ENCODE measurements at regions not wholly inside any gene's neighbourhood (a gene's known extent, or its start where the extent isn't known, plus 50 kb on each side); places are given as distances from the start of the nearest gene placed in this dataset.

GRCh38 chr2:105644174-105644980 lies 100.3 kb upstream of the NCK2 start:
- Histone ChIP-seq H3K9me3 (0 out of 2 replicates have a peak, but pooled peaks cover 5% of the 10 kb centered on the region), H3K36me3 (ENCODE audit: control insufficient read depth, insufficient read depth, low read length) (no peaks in the 10 kb centered on the region), H3K4me3 (ENCODE audit: low read depth, low read length) (no peak overlapping the region), H3K4me1 (peaks cover 11% of the 10 kb centered on the region; the same call in 1 of the 2 replicates), H3K27me3 (replicated peaks; ENCODE audit: control insufficient read depth, insufficient read depth, low read length) (no peaks in the 10 kb centered on the region)
- H3K9me3 Mint-ChIP-seq (ENCODE audit: unreplicated experiment) = peaks cover 10% of the 10 kb centered on the region
- no peaks in the 10 kb centered on the region for H3K27me3 Mint-ChIP-seq (ENCODE audit: insufficient read depth, unreplicated experiment)
- no peak for DNase-seq
- TF ChIP-seq CTCF (IDR thresholded peaks at IDR 0.05; ENCODE audit: insufficient read depth in 1 of 2, low read depth in 1 of 2, low read length in 1 of 2, severe bottlenecking in 1 of 2, unreplicated experiment in 1 of 2) = no peak
- CTCF ChIA-PET = no interaction called here
- BruUV-seq (replicated peaks) = no TSS peak
- no peaks in the 10 kb centered on the region for H3K4me1 Mint-ChIP-seq (ENCODE audit: low read depth, unreplicated experiment)
- H3K4me3 Mint-ChIP-seq (ENCODE audit: unreplicated experiment) = peak overlapping the region; percentile 15
- H3K36me3 Mint-ChIP-seq (ENCODE audit: insufficient read depth, unreplicated experiment) = no peaks in the 10 kb centered on the region
- POLR2A ChIA-PET = no interaction called here
- no peak overlapping the region for H3K27ac Mint-ChIP-seq (ENCODE audit: unreplicated experiment)
- intact Hi-C loops (cut with micrococcal nuclease; ENCODE audit: unreplicated experiment) = loop anchor here (5.0 kb wide), 1 partner anchor 243 kb away; no protein-coding TSS in a partner anchor

- H3K4me1 ChIP-seq = peaks cover 11% of the 10 kb centered on the region; the same call in 1 of the 2 replicates
- Mint-ChIP-seq H3K4me1 (ENCODE audit: low read depth, unreplicated experiment) (no peaks in the 10 kb centered on the region), H3K27me3 (ENCODE audit: insufficient read depth, unreplicated experiment) (no peaks in the 10 kb centered on the region), H3K4me3 (ENCODE audit: unreplicated experiment) (no peak overlapping the region), H3K27ac (ENCODE audit: unreplicated experiment) (no peak overlapping the region), H3K9me3 (ENCODE audit: unreplicated experiment) (peaks cover 2% of the 10 kb centered on the region), H3K36me3 (ENCODE audit: insufficient read depth, unreplicated experiment) (no peaks in the 10 kb centered on the region)
- no peaks in the 10 kb centered on the region for H3K27me3 ChIP-seq (replicated peaks; ENCODE audit: control insufficient read depth, insufficient read depth, low read length)
- intact Hi-C loops (cut with micrococcal nuclease; ENCODE audit: unreplicated experiment) = loop anchor here (5.0 kb wide), 1 partner anchor 244 kb away; no protein-coding TSS in a partner anchor
- POLR2A ChIA-PET = no interaction called here
- CTCF ChIA-PET = no interaction called here
- no peak for TF ChIP-seq CTCF (IDR thresholded peaks at IDR 0.05; ENCODE audit: insufficient read depth in 1 of 2, low read depth in 1 of 2, low read length in 1 of 2, severe bottlenecking in 1 of 2, unreplicated experiment in 1 of 2)
- H3K36me3 ChIP-seq (ENCODE audit: control insufficient read depth, insufficient read depth, low read length) = no peaks in the 10 kb centered on the region
- no peak for DNase-seq
- BruUV-seq (replicated peaks) = no TSS peak
- H3K4me3 ChIP-seq (ENCODE audit: low read depth, low read length) = no peak overlapping the region
- H3K9me3 ChIP-seq = no peaks in the 10 kb centered on the region
Observed at GRCh38 chr2:105643405-105644173, 101.1 kb upstream of the NCK2 start.

- H3K4me1 ChIP-seq = peaks cover 11% of the 10 kb centered on the region; the same call in 1 of the 2 replicates
- Mint-ChIP-seq H3K36me3 (ENCODE audit: insufficient read depth, unreplicated experiment) (no peaks in the 10 kb centered on the region), H3K4me1 (ENCODE audit: low read depth, unreplicated experiment) (no peaks in the 10 kb centered on the region), H3K27ac (ENCODE audit: unreplicated experiment) (no peak overlapping the region), H3K27me3 (ENCODE audit: insufficient read depth, unreplicated experiment) (no peaks in the 10 kb centered on the region), H3K4me3 (ENCODE audit: unreplicated experiment) (no peak overlapping the region), H3K9me3 (ENCODE audit: unreplicated experiment) (no peaks in the 10 kb centered on the region)
- no peak for TF ChIP-seq CTCF (IDR thresholded peaks at IDR 0.05; ENCODE audit: insufficient read depth in 1 of 2, low read depth in 1 of 2, low read length in 1 of 2, severe bottlenecking in 1 of 2, unreplicated experiment in 1 of 2)
- DNase-seq = no peak
- BruUV-seq (replicated peaks) = no TSS peak
- H3K27me3 ChIP-seq (replicated peaks; ENCODE audit: control insufficient read depth, insufficient read depth, low read length) = no peaks in the 10 kb centered on the region
- no peaks in the 10 kb centered on the region for H3K9me3 ChIP-seq
- H3K4me3 ChIP-seq (ENCODE audit: low read depth, low read length) = no peak overlapping the region
- no peaks in the 10 kb centered on the region for H3K36me3 ChIP-seq (ENCODE audit: control insufficient read depth, insufficient read depth, low read length)
- POLR2A ChIA-PET = no interaction called here
- intact Hi-C loops (cut with micrococcal nuclease; ENCODE audit: unreplicated experiment) = loop anchor here (5.0 kb wide), 1 partner anchor 246 kb away; no protein-coding TSS in a partner anchor
- CTCF ChIA-PET = no interaction called here
Observed at GRCh38 chr2:105641389-105641811, 103.3 kb upstream of the NCK2 start.
